Upper lobe of left lung (tissue), 4 donors: ENCODE measurements at regions not wholly inside any gene's neighbourhood (a gene's known extent, or its start where the extent isn't known, plus 50 kb on each side); places are given as distances from the start of the nearest gene placed in this dataset.

Experiments used
- POLR2A ChIP-seq, 4 donors: fragments of 450-650 bp; IDR thresholded peaks; one replicate each; pipeline ENCODE4 v1.5.1; 2016 to 2017; ENCODE audit warnings: antibody characterized with exemption in 4 of 4, mild to moderate bottlenecking in 2 of 4
- POLR2AphosphoS5 ChIP-seq, 2 donors: sonication (generic); formaldehyde crosslinking; IDR thresholded peaks; one replicate each; pipeline ENCODE4 v1.5.1; 2017; ENCODE audit warnings: antibody characterized with exemption in 2 of 2
- TF ChIP-seq, protein P1 (sequence below), 6 experiments: fragments of 450-650 bp in 4 of 6; fragments of 200-600 bp in 2 of 6; sonication (generic) in 2 of 6; IDR thresholded peaks; one replicate each; pipeline ENCODE4 v1.5.1; 2016 to 2019; ENCODE audit warnings: antibody characterized with exemption in 6 of 6

DNA sequence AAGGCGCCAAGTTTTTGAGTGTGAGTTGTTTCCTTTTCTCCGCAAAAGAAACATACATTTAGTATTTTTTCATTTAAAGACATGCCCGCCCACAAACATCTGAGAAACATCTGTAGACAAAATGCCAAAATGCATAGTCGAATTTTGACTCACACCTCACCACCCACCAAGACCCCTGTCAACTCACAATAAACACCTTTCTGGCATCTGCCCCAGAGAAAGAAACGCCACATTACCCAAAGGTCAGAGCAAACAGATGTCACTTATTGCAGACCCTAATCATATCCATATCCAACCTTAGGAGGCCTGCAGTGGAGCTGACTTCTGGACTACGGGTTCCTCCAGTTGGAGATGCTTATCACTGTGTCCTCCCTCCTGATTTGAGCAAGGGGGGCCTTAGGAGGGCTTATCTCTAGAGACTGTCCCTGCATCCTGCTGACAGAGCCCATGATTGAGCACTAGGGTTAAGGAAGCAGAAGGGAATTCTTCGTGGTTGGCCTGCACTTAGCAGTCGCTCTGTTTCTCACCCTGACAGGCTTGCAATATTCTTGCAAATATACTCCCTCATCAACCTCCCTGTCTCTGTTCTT lies 90.5 kb upstream of the TBX18 start:
- TF ChIP-seq POLR2AphosphoS5 (IDR thresholded peaks at IDR 0.05), result no peak
- TF ChIP-seq, protein P1, sequence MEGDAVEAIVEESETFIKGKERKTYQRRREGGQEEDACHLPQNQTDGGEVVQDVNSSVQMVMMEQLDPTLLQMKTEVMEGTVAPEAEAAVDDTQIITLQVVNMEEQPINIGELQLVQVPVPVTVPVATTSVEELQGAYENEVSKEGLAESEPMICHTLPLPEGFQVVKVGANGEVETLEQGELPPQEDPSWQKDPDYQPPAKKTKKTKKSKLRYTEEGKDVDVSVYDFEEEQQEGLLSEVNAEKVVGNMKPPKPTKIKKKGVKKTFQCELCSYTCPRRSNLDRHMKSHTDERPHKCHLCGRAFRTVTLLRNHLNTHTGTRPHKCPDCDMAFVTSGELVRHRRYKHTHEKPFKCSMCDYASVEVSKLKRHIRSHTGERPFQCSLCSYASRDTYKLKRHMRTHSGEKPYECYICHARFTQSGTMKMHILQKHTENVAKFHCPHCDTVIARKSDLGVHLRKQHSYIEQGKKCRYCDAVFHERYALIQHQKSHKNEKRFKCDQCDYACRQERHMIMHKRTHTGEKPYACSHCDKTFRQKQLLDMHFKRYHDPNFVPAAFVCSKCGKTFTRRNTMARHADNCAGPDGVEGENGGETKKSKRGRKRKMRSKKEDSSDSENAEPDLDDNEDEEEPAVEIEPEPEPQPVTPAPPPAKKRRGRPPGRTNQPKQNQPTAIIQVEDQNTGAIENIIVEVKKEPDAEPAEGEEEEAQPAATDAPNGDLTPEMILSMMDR (IDR thresholded peaks at IDR 0.05), result no peak
- no peak for TF ChIP-seq POLR2A (IDR thresholded peaks at IDR 0.05)
